Adrenal gland (tissue), 5 donors: ENCODE measurements at regions not wholly inside any gene's neighbourhood (a gene's known extent, or its start where the extent isn't known, plus 50 kb on each side); places are given as distances from the start of the nearest gene placed in this dataset.

ENCODE experiments used
- POLR2A ChIP-seq, 2 donors: fragments of 450-650 bp; IDR thresholded peaks; one replicate each; pipeline ENCODE4 v1.6.1; 2017; ENCODE audit warnings: antibody characterized with exemption in 2 of 2, mild to moderate bottlenecking in 2 of 2, moderate library complexity in 1 of 2
- TF ChIP-seq, protein P1 (sequence below), 6 experiments: fragments of 450-650 bp in 4 of 6; fragments of 200-600 bp in 2 of 6; sonication (generic) in 1 of 6; IDR thresholded peaks; 1 replicate in 5 of 6; 2 replicates in 1 of 6; pipeline versions ENCODE4 v1.5.1 to v1.8.0; 2016 to 2021; ENCODE audit warnings: antibody characterized with exemption in 6 of 6, mild to moderate bottlenecking in 2 of 6, moderate library complexity in 1 of 6
- donor health status: DM: no; HTN: no; CAD: no.

DNA sequence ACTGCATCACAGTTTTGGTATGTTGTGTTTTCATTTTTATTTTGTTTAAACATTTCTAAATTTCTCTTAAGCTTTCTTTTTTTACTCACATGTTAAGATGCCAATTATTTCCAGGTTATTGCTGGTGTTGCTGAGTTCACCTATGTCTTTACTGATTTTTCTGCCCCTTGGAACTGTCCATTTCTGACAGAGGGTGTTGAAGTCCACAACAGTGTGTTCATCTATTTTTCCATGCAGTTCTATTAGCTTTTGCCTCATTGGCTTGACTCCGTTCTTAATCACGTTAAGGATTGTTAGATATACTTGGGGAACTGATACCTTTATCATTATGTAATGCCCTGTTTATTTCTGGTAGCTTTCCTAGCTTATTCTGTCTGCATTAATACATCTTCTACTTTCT is 158.0 kb upstream of the TCERG1L start:
- TF ChIP-seq POLR2A (IDR thresholded peaks at IDR 0.05): no peak
- TF ChIP-seq, protein P1, sequence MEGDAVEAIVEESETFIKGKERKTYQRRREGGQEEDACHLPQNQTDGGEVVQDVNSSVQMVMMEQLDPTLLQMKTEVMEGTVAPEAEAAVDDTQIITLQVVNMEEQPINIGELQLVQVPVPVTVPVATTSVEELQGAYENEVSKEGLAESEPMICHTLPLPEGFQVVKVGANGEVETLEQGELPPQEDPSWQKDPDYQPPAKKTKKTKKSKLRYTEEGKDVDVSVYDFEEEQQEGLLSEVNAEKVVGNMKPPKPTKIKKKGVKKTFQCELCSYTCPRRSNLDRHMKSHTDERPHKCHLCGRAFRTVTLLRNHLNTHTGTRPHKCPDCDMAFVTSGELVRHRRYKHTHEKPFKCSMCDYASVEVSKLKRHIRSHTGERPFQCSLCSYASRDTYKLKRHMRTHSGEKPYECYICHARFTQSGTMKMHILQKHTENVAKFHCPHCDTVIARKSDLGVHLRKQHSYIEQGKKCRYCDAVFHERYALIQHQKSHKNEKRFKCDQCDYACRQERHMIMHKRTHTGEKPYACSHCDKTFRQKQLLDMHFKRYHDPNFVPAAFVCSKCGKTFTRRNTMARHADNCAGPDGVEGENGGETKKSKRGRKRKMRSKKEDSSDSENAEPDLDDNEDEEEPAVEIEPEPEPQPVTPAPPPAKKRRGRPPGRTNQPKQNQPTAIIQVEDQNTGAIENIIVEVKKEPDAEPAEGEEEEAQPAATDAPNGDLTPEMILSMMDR (IDR thresholded peaks at IDR 0.05): no peak
